GM12873 (cell line): ENCODE measurements at regions not wholly inside any gene's neighbourhood (a gene's known extent, or its start where the extent isn't known, plus 50 kb on each side); places are given as distances from the start of the nearest gene placed in this dataset.

Experiments
- TF ChIP-seq, protein P1 (sequence below): IDR thresholded peaks from 2 replicates; pipeline ENCODE4 v1.5.1; 2012; ENCODE audit warnings: low read depth, mild to moderate bottlenecking, moderate library complexity, low read length, control low read depth; ENCODE audit not compliant: insufficient read depth; ENCODE audit errors: missing control alignments

DNA sequence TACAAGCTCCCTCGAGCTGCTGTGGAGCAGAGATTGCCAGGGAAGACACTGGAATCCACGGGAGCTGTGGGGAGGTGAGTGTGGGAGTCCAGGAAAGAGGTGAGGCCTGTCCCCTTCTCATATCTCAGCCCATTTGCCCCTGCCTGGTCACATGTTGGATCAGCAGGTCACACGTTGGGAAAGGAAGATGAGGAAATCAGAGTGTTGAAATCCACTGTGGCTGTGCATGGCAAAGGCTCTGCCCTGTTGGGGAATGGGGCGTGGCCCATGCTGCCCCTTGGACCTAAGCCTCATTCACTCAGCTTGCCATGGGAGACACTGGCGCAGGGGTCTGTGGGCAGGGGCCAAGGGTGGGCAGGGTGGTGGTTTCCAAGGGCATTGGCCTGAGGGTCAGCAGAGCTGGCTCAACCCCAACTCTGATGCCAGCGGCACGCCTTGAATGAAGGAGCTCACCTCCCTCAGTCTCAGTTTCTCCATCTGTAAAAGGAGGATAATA lies 85.4 kb upstream of the CPEB4 start:
- TF ChIP-seq, protein P1, sequence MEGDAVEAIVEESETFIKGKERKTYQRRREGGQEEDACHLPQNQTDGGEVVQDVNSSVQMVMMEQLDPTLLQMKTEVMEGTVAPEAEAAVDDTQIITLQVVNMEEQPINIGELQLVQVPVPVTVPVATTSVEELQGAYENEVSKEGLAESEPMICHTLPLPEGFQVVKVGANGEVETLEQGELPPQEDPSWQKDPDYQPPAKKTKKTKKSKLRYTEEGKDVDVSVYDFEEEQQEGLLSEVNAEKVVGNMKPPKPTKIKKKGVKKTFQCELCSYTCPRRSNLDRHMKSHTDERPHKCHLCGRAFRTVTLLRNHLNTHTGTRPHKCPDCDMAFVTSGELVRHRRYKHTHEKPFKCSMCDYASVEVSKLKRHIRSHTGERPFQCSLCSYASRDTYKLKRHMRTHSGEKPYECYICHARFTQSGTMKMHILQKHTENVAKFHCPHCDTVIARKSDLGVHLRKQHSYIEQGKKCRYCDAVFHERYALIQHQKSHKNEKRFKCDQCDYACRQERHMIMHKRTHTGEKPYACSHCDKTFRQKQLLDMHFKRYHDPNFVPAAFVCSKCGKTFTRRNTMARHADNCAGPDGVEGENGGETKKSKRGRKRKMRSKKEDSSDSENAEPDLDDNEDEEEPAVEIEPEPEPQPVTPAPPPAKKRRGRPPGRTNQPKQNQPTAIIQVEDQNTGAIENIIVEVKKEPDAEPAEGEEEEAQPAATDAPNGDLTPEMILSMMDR, result no peak

DNA sequence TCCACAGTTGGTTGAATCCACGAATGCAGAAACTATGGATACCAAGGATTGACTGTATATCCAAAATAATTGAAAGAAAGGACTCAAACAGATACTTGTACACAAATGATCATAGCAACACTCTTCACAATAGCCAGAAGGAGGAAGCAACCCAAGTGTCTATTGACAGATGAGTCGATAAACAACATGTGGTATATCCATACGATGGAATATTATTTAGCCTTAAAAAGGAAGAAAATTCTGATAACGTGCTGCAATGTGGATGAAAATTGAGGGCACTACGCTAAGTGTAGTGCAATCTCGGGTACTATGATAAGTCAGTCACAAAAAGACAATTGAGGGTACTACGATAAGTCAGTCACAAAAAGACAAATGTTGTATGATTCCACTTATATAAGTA lies 83.6 kb upstream of the CPEB4 start:
- TF ChIP-seq, protein P1, result no peak

DNA sequence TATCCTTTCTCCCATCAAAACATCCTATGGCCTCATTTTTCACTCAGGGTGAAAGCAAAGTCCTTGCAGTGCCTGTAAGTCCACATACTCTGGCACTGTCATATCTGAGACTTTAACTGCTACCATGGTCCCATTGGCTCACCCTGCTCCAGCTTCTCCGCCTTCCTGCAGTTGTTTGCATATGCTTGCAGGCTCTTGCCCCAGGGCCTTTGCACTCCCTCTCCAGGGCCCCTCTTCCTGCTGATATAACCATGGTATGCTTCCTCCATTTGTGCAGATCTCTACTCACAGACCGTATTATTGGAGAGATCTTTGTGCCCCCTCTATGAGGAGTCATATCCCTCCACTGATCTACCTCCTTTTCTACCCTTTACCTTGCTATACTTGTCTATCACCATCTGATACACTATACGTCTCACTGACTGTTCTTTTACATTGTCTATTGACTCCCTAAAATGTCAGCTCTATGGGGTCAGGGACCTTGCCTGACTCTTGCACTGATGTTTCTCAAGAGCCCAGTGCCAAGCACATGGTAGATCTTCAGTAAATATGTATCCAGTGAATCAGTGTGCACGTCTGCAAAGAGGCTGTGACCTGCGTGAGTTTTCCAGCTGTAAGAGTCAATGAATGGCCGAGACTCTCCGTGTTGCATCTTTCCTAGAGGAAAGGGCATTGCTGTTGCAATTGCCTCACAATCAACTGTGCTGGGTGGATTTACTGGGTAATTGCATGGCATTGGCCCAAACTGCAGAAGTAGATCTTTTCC lies 81.7 kb upstream of the CPEB4 start:
- TF ChIP-seq, protein P1, result no peak

DNA sequence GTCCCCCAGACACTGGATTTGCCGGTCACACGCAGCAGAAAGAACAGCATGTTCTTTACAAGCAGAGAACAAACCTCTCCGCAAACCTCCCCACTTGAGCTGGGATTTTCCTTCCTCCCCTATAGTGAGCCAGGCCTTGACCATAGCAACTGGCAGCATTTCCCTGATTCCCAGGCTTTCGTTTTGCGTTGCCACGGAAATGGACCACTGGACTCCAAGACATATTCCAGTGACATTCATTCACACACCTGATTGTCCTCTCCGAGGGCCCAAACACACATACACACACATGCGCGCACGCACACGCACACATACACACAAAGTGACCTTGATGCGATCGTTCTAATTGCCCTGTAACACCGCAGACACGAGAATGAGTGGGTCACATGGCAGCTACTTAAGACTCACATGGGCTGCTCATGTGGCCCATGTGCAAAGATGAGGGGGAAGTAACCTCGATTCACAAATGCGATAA lies 80.9 kb upstream of the CPEB4 start:
- TF ChIP-seq, protein P1, result no peak

DNA sequence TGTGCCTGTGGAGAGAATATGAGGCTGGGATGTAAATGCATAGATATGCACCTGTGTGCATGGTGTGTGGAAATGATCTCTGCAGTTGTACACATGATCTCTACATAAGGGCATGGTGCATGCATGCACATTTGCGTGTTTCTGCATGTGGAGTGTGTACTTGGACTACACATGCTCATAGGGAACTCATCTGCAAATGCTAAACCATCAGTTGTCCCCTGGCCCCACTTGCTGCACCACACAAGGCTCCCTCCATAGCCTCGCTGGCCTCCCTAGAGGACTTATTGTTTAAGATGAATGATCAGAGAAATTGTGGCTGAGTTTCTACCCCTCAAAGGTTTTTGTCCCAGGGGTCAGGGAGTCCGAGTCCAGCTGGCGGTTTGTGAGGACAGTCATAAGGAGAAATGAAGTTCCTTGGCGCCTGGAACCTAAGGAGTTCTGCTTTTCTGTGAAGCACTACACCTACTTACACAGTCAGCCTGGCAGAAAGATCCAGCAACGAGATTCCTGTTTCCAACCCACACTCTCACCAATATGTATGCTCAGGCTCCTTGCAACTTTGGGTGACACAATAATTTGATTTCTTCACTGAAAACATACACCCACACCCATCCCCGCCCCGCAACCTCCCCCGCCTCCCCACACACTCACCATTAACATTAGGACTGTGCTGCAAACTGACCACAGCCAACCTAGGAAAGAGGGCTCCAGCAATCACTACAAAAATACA lies 79.9 kb upstream of the CPEB4 start:
- TF ChIP-seq, protein P1, result no peak

DNA sequence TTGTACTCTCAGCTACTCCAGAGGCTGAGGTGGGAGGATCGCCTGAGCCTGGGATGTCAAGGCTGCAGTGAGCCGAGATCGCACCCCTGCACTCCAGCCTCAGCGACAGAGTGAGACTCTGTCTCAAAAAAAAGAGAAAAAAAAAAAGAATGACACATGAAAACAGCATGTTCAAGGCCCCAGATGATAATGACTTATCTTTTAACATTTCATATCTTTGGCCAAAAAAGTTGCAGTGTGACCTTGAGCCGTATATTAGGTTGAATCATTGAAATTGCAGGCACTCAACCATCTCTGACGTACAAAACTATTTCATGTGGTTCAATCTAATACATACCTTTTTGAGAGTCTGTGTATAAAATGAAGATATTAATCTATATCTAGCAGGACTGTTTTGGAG lies 79.1 kb upstream of the CPEB4 start:
- TF ChIP-seq, protein P1, result no peak
